ENCODE measurements at regions not wholly inside any gene's neighbourhood (a gene's known extent, or its start where the extent isn't known, plus 50 kb on each side); places are given as distances from the start of the nearest gene placed in this dataset.
"Not testable (repeated sequence)": the region's sequence is repeated elsewhere in the genome, so short reads cannot be mapped to it uniquely, and the experiment has no call there.

DNA sequence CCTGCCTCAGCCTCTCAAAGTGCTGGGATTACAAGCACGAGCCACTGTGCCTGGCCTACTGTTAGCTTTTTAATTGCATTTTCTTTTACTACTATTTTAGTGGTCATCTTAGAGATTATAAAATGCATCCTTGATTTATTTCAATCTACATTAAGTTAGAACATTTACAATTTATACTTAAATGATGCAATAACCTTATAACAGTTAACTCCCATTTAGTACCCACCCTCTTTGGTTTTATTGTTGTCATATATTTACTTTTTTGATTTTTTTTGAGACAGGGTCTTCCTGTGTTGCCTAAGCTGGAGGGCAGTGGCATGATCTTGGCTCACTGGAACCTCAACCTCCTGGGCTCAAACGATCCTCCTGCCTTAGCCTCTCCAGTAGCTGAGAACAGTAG lies 77.3 kb downstream of the PPCDC start:
- in situ Hi-C loops (cut with HindIII; ENCODE audit: low sequenced_read_pairs): no loop called here

DNA sequence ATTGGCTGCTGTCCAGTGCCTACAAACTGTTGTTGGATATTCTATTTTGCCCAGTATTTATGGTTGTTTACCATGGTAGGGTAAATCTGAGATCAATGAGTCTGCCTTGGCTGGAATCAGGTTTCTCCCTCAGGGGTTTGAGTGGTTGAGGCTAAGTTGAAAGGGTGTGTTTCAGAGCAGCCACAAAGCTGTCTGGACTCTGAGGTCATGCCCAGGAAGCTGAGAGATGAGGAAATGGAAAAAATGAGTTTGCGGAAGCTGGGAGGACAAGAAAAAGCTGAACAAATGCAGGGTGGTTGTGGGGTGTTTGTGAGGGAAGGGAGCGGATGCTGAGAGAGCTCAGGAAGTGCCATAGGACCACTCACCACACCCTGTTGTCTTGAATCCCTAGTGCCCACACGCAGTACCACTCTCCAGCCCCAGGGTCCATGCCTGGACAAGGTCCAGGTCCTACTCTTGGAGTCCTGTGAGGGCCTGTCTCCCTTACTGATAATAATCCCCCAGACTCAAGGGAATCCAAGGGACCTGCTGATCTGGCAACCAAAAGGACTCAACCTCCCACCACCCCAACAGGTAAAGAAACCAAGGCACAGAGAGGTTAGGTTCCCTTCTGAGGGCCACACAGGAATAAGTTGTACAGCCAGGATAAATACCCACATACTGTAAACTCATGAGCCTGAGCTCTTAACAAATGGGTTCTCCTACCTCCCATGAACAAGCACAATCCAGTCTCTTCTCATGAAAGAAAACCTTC lies 81.6 kb downstream of the PPCDC start:
- in situ Hi-C loops (cut with HindIII; ENCODE audit: low sequenced_read_pairs): no loop called here

DNA sequence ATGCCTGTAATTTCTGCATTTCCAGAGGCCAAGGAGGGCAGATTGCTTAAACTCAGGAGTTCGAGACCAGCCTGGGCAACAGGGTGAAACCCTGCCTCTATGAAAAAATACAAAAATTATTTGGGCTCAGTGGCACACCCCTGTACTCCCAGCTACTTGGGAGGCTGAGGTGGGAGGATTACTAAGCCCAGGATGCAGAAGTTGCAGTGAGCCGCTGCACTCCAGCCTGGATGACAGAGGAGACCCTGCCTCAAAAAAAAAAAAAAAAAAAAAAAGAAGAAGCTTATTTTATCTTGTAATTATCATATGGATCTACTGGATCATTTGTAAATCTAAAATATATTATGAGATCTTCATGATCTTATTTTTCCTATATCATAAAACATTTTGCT lies 84.1 kb downstream of the PPCDC start:
- in situ Hi-C loops (cut with HindIII; ENCODE audit: low sequenced_read_pairs): no loop called here

DNA sequence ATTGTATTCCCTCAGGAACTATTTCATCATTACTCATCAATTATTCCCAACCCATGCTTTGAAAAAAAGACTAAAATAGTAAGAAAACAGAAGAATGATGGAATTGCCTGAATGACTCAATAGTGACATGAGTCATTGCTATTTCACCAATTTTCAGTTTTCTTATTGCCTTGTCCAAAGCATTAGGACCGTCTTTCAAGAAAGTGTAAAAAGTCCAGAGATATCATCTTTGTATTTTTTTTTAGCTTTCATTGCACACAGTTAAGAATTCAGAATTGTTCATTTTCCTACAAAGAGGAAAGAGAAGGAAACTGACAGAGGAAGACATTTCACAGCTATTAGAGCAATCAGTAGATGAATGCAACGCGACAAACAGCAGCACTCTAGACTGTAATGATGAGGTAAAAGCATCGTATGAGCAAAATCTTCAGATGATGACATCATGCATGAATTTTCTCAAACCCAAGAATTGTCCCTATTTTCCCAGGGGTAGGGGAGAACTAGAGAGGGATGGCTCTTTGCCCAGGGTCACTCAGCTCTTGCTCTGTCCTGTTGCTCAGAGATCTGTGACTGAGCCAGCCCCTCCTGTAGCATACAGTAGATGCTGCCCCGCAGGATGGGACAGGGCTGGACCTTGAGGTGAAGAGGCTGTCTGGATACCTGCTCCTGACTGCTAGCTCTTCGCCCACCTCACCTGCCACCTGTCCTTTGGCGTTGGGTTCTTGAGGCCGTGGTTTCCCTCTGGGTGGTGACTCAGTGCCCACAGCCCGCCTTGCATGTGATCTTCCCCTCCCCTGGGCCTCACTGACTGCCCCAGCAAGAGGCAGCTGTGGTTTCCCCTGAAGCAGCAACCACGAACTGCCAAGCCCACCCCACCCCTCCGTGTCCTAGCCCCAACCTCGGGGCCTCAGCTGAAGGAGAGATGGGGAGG lies 84.8 kb downstream of the PPCDC start:
- in situ Hi-C loops (cut with HindIII; ENCODE audit: low sequenced_read_pairs): no loop called here

- in situ Hi-C loops (cut with HindIII; ENCODE audit: low sequenced_read_pairs): no loop called here
Observed at GRCh38 chr15:75109021-75109735, 85.8 kb downstream of the PPCDC start.

DNA sequence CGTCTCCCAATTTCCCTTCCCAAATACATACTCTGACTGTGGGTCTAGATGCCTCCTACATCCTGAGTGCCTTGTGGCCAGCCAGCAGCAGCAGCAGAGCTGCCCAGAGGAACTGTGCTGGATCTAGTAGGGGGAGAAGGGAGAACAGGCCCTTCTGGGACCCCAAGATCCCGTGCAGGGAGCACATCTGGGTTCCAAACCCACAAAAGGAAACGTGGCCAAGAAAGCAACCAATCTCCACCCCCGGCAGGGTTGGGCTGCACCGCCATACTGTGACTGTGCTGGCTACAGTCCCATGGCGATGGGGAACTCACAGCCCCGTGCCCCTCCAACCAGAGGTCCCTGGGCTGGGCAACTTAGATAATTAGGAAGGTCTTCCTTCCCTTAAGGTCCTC lies 86.3 kb downstream of the PPCDC start:
- in situ Hi-C loops (cut with HindIII; ENCODE audit: low sequenced_read_pairs): no loop called here

DNA sequence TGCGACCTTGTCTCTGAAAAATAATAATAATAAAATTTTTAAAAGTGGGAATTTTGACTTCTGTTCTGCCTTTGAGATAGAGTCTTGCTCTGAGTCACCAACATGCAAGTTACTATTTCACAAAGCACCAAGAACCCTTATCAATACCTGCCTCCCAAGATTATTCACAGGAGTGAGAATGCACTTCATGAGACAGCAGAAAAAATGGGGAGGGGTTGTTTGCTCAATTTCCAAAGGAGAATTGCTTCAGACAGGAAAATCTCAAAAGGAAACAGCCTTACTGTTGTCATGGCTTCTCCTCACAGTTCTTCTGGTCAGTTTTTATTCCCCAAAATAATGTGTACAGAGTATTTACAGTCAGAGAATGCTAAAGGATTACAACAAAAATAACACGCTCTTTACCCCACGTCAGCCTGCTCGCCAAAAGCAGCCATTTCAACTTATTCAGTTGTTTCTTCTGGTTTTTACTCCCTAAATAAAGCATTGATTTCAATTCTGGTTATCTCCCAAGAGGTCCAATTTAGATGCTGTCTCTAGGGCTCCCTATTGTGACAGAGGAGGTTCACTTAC lies 89.0 kb downstream of the PPCDC start:
- in situ Hi-C loops (cut with HindIII; ENCODE audit: low sequenced_read_pairs): no loop called here

GRCh38 chr15:75112848-75113492 lies 88.7 kb upstream of the C15orf39 start:
- in situ Hi-C loops (cut with HindIII; ENCODE audit: low sequenced_read_pairs): no loop called here

DNA sequence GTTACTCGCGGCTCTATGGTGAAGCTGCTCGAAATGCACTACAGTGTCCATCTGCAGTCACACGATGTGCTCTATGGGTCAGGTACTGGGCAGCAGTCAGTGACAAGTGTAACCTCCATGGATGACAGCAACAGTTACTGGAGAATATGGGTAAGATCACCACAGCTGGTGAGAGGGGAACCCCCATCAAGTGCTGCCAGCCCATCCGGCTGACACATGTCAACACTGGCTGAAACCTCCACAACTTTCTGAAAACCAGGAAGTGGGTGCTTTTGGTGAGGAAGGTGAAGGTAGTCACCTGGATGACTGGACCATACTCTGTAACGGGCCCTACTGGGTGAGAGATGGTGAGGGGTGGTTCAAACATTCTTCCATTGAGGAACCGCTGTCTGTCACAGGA lies 87.4 kb upstream of the C15orf39 start:
- in situ Hi-C loops (cut with HindIII; ENCODE audit: low sequenced_read_pairs): no loop called here

DNA sequence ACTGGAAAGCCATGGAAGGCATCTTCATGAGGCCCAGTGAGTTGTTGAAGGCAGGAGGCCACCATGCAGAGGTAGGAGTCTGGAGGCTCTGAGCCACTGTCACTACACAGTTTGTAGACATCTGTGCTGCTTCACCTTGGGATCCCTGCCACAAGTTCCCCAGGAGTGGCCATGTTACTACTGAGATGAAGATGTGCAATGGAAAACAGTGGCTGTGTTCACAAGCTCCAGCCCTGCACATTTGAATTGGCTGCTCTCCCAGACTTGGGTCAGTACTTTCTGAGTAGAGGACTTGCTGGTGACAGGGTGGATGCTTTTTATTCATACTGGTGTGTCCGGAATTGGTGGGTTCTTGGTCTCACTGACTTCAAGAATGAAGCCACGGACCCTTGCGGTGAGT lies 86.9 kb upstream of the C15orf39 start:
- in situ Hi-C loops (cut with HindIII; ENCODE audit: low sequenced_read_pairs): no loop called here

GRCh38 chr15:75115411-75115913 lies 86.2 kb upstream of the C15orf39 start:
- in situ Hi-C loops (cut with HindIII; ENCODE audit: low sequenced_read_pairs): not testable (repeated sequence)

GRCh38 chr15:75116143-75116542 lies 85.5 kb upstream of the C15orf39 start:
- in situ Hi-C loops (cut with HindIII; ENCODE audit: low sequenced_read_pairs): not testable (repeated sequence)

DNA sequence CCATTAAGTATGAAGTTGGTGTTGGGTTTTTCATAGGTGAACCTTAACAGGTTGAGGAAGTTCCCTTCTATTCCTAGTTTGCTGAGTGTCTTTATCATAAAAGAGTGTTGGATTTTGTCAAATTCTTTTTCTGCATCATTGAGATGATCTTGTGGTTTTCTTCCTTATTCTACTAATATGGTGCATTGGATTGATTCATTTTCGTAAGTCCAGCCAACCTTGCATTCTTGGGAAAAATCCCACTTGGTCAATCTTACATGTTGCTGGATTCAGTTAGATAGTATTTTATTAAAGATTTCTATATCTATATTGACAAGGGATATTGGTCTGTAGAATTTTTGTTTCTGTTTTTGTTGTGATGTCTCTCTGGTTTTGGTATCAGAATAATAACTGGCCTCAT lies 83.7 kb upstream of the C15orf39 start:
- in situ Hi-C loops (cut with HindIII; ENCODE audit: low sequenced_read_pairs): no loop called here

DNA sequence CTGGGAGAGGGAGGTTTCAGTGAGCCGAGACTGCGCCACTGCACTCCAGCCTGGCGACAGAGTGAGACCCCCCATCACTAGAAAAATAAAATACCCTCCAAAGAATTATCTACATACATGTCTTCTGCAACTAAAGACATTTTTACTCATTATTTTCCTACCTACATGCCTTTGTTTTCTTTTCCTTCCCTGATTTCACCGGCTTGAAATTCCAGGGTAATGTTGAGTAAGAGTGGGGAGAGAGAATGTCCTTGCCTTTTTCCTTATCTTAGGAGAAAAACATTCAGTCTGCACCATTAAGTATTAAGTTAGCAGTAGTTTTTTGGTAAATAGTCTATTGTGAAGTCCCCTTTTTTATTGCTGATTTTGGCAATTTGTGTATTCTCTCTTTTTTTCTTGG lies 82.4 kb upstream of the C15orf39 start:
- in situ Hi-C loops (cut with HindIII; ENCODE audit: low sequenced_read_pairs): not testable (repeated sequence)

DNA sequence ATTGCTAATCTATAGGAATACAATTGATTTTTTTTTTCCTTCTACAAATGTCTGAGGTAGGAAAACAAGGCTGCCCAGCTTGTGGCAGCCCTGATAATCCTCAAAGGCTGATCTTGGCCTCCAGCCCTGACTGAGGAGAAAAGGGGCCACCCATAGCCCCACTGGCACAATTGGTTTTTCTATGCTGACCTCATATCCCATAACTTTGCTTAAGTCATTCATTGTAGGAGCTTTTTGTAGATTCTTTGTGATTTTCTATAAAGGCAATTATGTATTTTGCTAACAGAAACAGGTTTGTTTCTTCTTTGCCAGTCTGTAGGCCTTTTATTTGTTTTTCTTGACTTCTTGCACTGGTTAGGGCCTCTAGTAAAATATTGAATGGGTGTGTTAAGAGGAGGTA lies 80.2 kb upstream of the C15orf39 start:
- in situ Hi-C loops (cut with HindIII; ENCODE audit: low sequenced_read_pairs): no loop called here

DNA sequence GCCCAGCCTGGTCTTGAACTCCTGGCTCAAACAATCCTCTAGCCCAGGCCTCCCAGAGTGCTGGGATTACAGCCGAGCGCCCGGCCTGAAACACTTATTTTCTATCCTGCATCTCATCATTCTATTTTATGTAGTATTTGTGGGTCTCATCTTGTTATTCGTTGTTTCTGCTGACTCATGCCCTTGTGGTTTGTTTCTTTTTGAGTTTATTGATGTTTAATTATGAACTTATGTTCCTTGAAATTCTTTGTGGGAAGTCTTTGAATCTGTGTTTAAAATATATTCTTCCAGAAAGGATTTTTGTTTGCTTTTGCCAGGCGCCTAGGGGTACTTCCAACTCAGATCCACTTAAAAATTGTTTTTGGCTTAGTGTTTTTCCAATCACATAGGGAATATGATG lies 78.3 kb upstream of the C15orf39 start:
- in situ Hi-C loops (cut with HindIII; ENCODE audit: low sequenced_read_pairs): no loop called here

DNA sequence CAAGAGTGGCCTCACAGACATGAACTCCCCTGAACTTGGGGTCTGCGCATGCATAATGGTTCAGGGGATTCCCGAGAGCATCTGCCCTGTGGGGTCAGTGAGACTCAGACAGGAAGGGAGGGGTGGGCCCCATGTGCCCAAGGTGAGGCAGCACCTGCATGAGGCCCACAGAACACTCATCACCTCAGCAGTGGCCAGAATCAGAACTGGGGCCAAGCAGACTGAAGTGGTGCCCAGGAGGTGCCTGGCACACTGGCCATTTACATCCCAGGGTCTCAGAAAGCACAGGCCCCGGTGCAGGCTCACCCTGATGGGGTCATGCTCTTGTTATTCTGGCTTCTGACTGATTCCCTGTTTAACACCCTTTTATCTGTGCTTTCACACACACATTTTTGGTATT lies 77.4 kb upstream of the C15orf39 start:
- in situ Hi-C loops (cut with HindIII; ENCODE audit: low sequenced_read_pairs): not testable (repeated sequence)

- in situ Hi-C loops (cut with HindIII; ENCODE audit: low sequenced_read_pairs): no loop called here
Observed at GRCh38 chr15:75125935-75126334, 75.7 kb upstream of the C15orf39 start.

- in situ Hi-C loops (cut with HindIII; ENCODE audit: low sequenced_read_pairs): no loop called here
Observed at GRCh38 chr15:75126864-75127580, 74.7 kb upstream of the C15orf39 start.

- in situ Hi-C loops (cut with HindIII; ENCODE audit: low sequenced_read_pairs): no loop called here
Observed at GRCh38 chr15:75129788-75130187, 71.9 kb upstream of the C15orf39 start.

Data from DLD1 (cell line).